ACC112 (cell line): ENCODE measurements at regions not wholly inside any gene's neighbourhood (a gene's known extent, or its start where the extent isn't known, plus 50 kb on each side); places are given as distances from the start of the nearest gene placed in this dataset.
"Not testable (repeated sequence)": the region's sequence is repeated elsewhere in the genome, so short reads cannot be mapped to it uniquely, and the experiment has no call there.

Experiments used
- H2AFZ ChIP-seq: fragments of 200-600 bp; sonication (generic); one replicate; pipeline ENCODE4 v1.6.0; 2017; ENCODE audit warnings: antibody characterized with exemption, low read length; ENCODE audit not compliant: unreplicated experiment
- H3K27ac ChIP-seq: fragments of 200-600 bp; sonication (generic); 2 replicates; pipeline ENCODE4 v1.5.1; 2014; ENCODE audit warnings: low read depth, mild to moderate bottlenecking, antibody characterized with exemption, low read length, moderate library complexity
- H3K27me3 ChIP-seq: fragments of 200-600 bp; sonication (generic); 2 replicates; pipeline ENCODE4 v1.6.1; 2014; ENCODE audit warnings: mild to moderate bottlenecking, antibody characterized with exemption, low read length, moderate library complexity, mixed read lengths; ENCODE audit not compliant: insufficient read depth
- H3K36me3 ChIP-seq: fragments of 200-600 bp; sonication (generic); 2 replicates; pipeline ENCODE4 v1.6.1; 2016; ENCODE audit warnings: mild to moderate bottlenecking, antibody characterized with exemption, low read length, moderate library complexity, mixed read lengths; ENCODE audit not compliant: insufficient read depth
- H3K4me1 ChIP-seq: fragments of 200-600 bp; sonication (generic); one replicate; pipeline ENCODE4 v1.6.1; 2016; ENCODE audit warnings: low read length, mixed read lengths; ENCODE audit not compliant: insufficient read depth, unreplicated experiment, control insufficient read depth
- H3K4me3 ChIP-seq: fragments of 200-600 bp; sonication (generic); 2 replicates; pipeline ENCODE4 v1.5.1; 2014; ENCODE audit warnings: mild to moderate bottlenecking, low read depth, low read length
- H3K79me2 ChIP-seq: fragments of 200-600 bp; sonication (generic); one replicate; pipeline ENCODE4 v1.6.0; 2016; ENCODE audit warnings: low read length; ENCODE audit not compliant: control insufficient read depth, unreplicated experiment, insufficient read depth

DNA sequence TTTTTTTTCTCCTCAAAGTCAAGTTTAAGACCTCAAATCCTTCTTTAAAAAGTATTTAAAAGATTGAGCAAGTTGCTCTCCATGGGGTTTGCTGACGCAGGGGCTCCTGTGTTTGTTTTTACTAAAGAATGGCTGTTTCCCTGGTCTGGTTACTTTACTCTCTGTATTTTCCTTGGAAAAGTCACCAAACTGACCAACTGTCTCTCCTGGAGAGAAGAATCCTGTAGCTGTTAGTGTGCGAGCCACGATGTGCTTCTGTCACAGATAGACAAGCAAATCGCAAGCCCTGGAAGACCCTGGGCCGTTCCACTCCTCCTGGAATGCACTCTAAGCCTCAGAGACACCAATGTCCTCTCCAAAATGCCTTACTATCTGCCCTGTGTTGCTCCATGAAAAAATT lies 212.1 kb downstream of the CHIC2 start:
- peaks cover 25% of the 10 kb centered on the region for H3K4me1 ChIP-seq
- H2AFZ ChIP-seq = no peak overlapping the region

DNA sequence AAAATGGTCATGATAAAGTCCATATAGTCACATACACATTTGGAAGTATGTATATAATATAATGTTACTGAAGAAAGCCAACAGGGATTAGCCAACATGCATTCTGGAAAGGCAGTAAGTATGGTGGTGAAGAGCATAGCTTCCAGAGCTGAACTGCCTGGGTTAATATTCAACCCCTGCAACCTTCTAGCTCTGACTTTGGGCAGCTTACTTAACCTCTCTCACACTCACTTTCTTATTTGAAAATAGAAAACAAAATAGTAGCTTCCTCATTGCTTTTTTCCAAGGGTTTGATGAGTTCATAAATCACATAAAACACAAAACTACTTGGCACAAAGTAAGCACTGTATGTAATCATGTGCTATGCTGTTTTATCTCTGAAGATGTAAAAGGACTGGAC lies 216.4 kb downstream of the CHIC2 start:
- no peaks in the 10 kb centered on the region for H3K4me1 ChIP-seq
- H3K27me3 ChIP-seq = no peaks in the 10 kb centered on the region
- no peak overlapping the region for H3K4me3 ChIP-seq
- H3K27ac ChIP-seq = no peak overlapping the region
- no peaks in the 10 kb centered on the region for H3K36me3 ChIP-seq
- no peaks in the 10 kb centered on the region for H3K79me2 ChIP-seq
- H2AFZ ChIP-seq = peak overlapping the region; percentile 53

More for the DNA sequence above, 212.1 kb downstream of the CHIC2 start:
- Histone ChIP-seq H3K79me2 (no peaks in the 10 kb centered on the region), H3K36me3 (no peaks in the 10 kb centered on the region), H3K4me3 (no peak overlapping the region), H3K27me3 (no peaks in the 10 kb centered on the region), H3K27ac (no peak overlapping the region)

DNA sequence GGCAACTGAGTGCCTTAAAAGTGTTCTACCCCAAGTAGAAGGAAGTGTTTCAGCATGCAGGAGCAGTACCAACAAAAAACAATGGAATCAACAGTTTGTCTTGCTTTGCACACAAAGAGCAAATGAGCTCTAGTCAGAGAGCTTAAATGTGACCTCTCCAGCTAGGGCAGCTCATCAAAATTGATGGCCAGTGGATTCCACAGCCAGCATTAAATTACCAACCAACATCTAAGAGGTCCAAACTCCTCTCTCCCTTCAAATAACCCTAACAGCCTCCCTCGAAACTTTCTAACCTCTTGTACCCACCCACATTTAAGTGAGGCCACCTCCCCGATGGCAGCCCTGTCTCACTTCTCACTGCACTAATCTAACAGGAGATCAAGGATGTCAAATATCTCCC lies 219.9 kb downstream of the CHIC2 start:
- Histone ChIP-seq H3K79me2 (no peaks in the 10 kb centered on the region), H3K36me3 (no peaks in the 10 kb centered on the region), H2AFZ (no peak overlapping the region), H3K27ac (no peak overlapping the region), H3K27me3 (no peaks in the 10 kb centered on the region), H3K4me3 (no peak overlapping the region), H3K4me1 (peaks cover 7% of the 10 kb centered on the region)

DNA sequence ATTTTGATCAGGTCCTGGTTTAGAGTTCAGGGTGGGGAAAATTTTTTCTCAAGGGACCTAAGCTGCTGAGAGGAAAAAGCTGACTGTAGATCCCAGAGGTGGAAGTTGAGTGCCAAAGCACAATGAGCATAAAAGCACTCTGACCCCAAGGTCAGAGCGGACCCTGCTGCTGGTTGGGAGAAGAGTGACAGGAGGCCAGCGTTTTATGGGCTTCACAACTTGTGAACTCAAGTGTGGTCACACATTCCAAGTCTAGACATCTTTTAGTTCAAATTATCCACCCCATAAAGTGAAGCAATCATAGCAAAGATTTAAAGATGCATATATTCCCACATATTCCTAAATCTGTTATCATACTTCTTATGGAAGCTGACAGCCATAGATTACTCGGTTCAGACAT lies 220.3 kb downstream of the CHIC2 start:
- Histone ChIP-seq H3K79me2 (no peaks in the 10 kb centered on the region), H3K27me3 (no peaks in the 10 kb centered on the region), H3K4me3 (no peak overlapping the region), H2AFZ (no peak overlapping the region), H3K27ac (no peak overlapping the region), H3K4me1 (peaks cover 7% of the 10 kb centered on the region), H3K36me3 (no peaks in the 10 kb centered on the region)

DNA sequence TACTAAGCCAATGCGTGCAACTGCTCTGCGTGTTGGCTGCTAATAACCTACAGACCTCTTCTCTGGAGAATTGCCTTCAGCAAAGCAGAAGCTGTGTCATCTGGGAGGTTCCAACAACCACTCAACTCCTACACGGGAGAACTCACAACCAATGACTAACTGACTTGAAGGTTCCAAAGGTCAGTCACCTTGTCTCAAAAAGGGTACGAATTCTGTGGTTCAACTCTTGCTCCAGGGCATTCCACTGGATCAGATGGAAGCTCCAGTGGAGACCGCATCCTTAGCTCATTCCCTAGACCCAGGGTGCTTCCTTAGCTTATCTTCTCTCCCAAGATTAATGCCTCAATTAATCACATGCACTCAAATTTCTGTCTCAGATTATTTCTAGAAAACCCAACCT lies 222.7 kb downstream of the CHIC2 start:
- Histone ChIP-seq H2AFZ (no peak overlapping the region), H3K27me3 (no peaks in the 10 kb centered on the region), H3K4me3 (no peak overlapping the region), H3K36me3 (no peaks in the 10 kb centered on the region), H3K79me2 (no peaks in the 10 kb centered on the region), H3K4me1 (peaks cover 7% of the 10 kb centered on the region), H3K27ac (no peak overlapping the region)

DNA sequence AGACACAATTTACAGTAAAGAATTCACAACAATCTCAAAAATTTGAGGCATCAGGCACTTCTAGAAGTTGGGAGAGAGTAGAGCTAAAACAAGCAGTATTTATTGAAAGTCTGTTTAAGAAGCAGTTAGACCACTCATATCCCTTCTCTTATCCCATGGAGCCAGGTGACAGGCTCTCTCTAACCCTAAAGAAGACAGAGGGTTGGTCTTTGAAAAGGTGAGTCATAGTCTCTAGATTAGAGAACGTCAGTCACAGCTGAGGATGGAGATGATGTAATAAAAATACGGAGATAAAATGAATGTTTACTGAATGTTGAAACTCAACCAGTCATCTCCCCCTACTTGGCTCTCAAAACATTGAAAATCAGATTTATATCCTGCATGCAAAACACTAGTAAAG lies 223.8 kb downstream of the CHIC2 start:
- peaks cover 7% of the 10 kb centered on the region for H3K4me1 ChIP-seq
- no peaks in the 10 kb centered on the region for H3K79me2 ChIP-seq

DNA sequence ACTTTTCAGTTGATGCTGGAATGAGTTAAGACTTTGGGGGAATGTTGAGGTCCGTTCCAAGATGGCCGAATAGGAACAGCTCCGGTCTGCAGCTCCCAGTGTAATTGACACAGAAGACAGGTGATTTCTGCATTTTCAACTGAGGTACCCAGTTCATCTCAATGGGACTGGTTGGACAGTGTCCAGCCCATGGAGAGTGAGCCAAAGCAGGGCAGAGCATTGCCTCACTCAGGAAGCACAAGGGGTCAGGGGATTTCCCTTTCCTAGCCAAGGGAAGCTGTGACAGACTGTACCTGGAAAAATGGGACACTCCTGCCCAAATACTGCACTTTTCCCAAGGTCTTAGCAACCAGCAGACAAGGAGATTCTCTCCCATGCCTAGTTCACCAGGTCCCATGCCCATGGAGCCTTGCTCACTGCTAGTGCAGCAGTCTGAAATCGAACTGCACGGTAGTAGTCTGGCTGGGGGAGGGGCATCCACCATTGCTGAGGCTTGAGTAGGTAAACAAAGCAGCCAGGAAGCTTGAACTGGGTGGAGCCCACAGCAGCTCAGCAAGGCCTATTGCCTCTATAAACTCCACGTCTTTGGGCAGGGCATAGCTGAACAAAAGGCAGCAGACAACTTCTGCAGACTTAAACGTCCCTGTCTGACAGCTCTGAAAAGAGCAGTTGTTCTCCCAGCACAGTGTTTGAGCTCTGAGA lies 231.0 kb downstream of the CHIC2 start:
- H3K79me2 ChIP-seq, H2AFZ ChIP-seq, H3K36me3 ChIP-seq, H3K4me3 ChIP-seq, H3K27me3 ChIP-seq, H3K4me1 ChIP-seq, H3K27ac ChIP-seq: not testable (repeated sequence)

More for the DNA sequence above, 223.8 kb downstream of the CHIC2 start:
- Histone ChIP-seq H2AFZ (no peak overlapping the region), H3K27ac (no peak overlapping the region), H3K27me3 (no peaks in the 10 kb centered on the region), H3K36me3 (no peaks in the 10 kb centered on the region), H3K4me3 (no peak overlapping the region)

DNA sequence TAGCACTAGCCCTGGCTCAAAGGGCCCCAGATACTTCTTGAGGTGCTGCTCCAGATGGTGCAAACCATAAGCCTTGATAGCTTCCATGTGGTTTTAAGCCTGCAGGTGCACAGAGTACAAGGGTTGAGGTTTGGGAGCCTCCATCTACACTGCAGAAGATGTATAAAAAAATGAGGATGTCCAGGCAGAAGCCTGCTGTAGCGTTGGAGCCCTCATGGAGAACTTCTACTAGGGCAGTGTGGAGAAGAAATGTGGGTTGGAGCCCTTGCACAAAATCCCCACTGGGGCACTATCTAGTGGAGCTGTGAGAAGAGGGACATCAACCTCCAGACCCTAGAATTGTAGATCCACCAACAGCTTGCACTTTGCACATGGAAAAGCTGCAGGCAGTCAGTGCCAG lies 231.9 kb downstream of the CHIC2 start:
- no peaks in the 10 kb centered on the region for H3K27me3 ChIP-seq
- H3K4me1 ChIP-seq = no peaks in the 10 kb centered on the region
- no peak overlapping the region for H2AFZ ChIP-seq
- no peak overlapping the region for H3K4me3 ChIP-seq
- no peaks in the 10 kb centered on the region for H3K79me2 ChIP-seq
- no peak overlapping the region for H3K27ac ChIP-seq
- H3K36me3 ChIP-seq = no peaks in the 10 kb centered on the region

DNA sequence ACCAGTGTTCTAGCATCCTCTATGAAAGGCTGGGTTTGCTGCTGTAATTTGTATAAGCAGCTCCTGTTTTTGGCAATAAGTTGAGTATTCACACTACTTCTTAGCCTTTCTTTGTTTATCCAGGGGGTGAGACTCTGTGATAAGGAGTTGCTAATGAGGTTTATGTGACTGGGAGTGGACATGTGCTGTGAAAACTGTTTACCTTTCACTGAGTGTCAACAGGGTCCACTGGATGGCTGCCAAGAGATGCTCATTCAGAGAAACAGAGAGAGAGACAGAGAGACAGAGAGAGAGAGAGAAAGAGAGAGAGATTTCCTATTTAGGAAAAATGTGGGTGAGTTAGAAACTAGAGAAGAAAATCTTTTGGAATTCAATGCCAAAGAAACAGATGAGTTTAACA lies 233.9 kb downstream of the CHIC2 start:
- Histone ChIP-seq H3K4me1 (no peaks in the 10 kb centered on the region), H3K79me2 (no peaks in the 10 kb centered on the region), H3K27me3 (no peaks in the 10 kb centered on the region), H3K27ac (no peak overlapping the region), H3K4me3 (no peak overlapping the region), H2AFZ (no peak overlapping the region), H3K36me3 (no peaks in the 10 kb centered on the region)

DNA sequence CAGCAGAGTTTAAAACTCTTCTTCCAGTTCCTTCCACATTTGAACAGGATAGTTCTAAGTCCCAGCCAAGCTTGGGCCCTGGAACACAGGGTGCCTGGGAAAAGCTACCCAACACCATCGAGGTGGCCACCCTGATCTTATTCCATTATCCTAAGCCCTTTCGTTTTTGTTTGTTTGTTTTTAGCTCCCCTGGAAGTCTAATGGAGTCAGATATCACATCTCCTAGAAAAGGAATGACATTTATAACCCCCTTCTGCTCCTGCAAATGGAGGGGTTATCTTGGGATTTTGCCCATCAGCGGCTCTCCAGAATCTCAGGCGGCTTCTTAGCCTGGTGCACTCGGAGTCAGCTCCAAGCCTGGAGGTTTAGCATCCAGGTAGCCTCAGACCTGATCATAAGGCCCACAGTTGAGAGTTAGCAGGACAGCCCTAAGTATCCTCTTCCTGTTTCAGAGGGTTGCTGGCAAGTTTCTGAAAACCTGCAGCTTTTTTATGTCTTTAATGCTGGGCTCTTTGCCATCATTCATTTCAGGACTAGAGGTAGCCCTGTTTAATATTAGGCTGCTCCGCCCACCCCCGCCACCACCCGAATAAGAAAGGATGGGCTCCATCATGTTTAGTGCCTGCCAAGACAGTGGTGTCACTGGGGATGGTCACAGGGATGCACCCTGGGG lies 230.0 kb upstream of the LNX1 start:
- Histone ChIP-seq H3K4me1 (no peaks in the 10 kb centered on the region), H3K27me3 (no peaks in the 10 kb centered on the region), H3K4me3 (no peak overlapping the region), H3K36me3 (no peaks in the 10 kb centered on the region), H2AFZ (no peak overlapping the region), H3K79me2 (no peaks in the 10 kb centered on the region), H3K27ac (no peak overlapping the region)

DNA sequence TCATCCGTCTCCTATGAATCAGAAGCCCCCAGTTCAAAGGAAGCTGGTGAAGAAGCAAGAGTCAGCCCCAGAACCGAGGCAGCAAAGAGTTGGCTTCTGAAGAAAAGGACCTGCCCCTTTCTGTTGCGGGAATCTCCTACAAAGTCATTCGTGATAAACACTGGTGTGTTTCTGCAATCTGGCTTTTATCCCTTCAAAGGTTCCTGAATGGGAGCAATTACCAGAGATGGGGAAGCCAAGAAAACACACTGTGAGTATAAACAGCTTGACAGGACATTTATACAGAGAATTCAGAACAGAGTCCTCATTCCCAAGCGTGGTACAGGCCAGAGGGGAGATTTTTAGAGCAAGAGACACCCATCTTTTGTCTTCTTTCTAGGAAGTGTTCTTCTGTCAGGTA lies 226.8 kb upstream of the LNX1 start:
- H3K36me3 ChIP-seq = no peaks in the 10 kb centered on the region
- H3K4me1 ChIP-seq = no peaks in the 10 kb centered on the region
- no peaks in the 10 kb centered on the region for H3K27me3 ChIP-seq
- no peak overlapping the region for H3K27ac ChIP-seq
- no peaks in the 10 kb centered on the region for H3K79me2 ChIP-seq
- H3K4me3 ChIP-seq = no peak overlapping the region
- no peak overlapping the region for H2AFZ ChIP-seq
